ENCODE measurements at regions not wholly inside any gene's neighbourhood (a gene's known extent, or its start where the extent isn't known, plus 50 kb on each side); places are given as distances from the start of the nearest gene placed in this dataset.

DNA sequence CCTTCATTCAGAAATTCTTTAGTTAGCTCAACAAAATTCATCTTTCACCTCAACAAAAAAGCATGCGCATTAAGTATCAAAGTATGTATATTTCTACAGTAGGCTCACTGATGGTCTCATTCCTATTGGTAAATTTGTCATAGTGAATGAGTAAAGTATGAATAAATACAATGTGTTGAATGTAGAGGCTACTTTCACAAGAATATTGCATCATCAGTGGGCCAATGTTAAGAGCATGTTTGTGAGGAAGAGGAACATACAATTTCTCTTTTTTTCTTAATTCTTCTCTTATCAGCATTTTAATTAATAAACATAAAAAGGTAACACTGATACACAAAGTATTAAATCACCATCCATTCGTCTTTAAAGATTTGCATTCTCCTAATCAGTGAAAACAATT lies 505.1 kb downstream of the CETN3 start:
- DNase-seq = no peak

DNA sequence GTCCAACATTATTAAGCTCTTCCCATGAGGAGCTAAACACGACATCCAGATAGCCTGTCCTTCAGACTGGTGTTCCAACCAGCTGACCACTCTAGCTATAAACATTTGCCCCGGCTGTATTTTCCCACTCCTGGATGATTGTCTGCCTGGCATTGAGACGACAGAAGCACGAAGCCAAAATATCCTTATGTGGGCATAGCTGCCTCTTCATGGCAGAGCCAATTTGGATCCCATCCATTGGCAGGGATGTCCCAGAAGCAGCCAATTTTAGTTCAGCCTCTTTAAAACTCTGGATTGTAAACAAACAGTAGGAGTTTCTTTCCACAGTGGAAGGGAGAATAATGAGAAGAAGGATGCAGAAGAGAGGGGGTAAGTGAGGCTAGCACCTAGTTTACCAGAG lies 507.6 kb downstream of the CETN3 start:
- no peak for DNase-seq

DNA sequence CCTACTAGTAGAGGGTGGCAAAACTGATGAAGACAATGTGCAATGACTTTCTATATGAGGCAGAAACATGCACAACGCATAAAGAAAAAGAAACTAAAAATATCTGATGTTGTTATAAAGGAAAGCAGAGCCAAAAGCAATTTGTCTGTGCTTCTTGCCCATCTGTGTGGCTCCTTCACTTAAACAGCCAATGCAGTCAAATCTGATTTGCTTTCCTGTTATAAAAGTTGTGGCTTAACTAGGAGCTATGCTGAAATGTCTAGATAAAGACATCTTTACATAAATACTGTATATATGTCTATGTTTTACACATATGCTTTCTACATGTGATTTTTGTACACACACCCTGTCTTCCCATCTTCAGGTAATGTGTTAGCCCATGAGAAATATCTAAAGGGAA lies 508.2 kb downstream of the CETN3 start:
- no peak for DNase-seq

DNA sequence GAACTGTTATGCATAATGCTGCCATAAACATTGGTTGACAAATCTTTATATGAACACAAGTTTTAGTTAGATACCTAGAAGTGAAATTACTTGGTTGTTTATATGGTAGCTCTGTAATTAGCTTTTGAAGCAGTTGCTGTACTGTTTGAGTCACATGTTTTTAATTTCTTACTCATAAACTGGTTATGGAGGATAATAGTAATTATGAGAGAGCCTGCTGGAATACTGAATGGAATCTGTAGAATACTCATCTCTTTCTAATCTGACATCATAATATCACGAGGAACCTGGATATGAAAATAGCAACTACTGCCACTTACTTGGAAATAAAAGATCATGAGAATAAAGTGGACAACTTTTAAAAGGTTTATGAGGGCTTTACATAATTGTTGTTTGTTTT lies 509.2 kb downstream of the CETN3 start:
- DNase-seq = no peak

DNA sequence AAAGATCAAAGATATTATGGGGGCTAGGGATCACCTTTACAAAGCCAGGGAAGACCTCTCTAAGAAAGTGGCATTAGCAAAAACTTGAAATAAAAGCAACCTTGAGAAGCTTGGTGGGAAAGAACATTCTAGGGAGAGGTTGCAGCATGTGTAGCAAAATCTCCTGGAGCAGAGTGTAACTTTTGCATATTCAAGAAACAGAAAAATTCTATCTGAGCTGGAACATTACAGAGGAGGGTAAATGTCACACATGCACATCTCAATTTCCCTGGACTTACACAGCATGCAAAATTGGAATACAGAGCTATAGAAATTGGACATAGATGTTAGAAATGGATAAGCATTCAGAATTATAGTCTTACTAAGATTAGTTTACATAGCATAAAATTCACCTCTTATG lies 510.0 kb downstream of the CETN3 start:
- DNase-seq = no peak

DNA sequence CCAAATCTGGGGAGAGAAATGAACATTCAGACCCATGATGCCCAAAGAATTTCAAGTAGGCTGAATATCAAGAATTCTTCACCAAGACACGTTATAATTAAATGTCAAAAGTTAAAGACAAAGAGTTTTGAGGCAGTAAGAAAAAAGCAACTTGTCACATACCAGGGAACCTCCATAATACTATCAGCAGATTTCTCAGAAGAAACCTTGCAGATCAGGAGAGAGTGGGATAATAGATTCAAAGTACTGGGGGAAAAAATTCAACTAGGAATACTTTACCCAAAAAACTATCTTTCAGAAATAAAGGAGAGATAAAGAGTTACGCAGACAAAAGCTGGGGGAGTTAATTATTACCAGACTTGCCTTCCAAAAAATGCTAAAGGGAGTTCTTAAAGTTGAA lies 516.0 kb downstream of the CETN3 start:
- DNase-seq = no peak

DNA sequence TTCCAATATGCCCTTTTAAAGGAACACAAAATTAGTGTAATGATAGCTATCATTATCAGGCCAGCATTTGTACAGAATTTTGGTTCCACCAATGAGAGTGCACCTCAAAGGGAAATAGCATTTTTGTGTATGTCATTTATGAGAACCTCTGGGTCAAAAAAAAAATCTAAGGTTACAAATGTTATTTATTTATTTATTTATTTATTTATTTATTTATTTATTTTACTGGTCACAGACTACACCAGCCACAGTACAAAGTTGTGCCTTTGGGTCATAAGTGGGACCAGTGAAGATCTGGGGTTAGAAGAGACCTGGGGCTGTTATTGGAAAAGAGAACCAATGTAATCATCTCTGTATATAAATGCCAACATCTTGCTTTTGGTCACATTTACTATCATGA lies 523.9 kb downstream of the CETN3 start:
- no peak for DNase-seq

DNA sequence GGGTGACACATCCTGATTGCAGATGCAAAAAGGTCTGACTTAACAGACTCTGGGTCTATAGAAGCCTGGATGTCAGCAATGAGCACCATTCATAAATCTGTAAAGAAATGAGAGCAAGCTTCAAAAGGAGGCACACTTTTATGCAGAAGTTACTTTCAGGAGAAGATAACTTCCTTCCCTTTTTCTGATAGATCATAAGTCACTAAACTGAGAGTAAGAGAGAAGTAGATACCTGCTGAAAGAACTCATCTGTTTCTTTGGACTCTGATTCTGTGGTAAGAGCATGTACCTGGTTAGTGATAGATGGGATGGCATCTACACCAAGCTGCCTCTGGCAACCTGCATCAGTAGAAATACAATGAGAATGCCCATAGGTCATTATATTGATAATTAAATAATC lies 525.6 kb downstream of the CETN3 start:
- no peak for DNase-seq

DNA sequence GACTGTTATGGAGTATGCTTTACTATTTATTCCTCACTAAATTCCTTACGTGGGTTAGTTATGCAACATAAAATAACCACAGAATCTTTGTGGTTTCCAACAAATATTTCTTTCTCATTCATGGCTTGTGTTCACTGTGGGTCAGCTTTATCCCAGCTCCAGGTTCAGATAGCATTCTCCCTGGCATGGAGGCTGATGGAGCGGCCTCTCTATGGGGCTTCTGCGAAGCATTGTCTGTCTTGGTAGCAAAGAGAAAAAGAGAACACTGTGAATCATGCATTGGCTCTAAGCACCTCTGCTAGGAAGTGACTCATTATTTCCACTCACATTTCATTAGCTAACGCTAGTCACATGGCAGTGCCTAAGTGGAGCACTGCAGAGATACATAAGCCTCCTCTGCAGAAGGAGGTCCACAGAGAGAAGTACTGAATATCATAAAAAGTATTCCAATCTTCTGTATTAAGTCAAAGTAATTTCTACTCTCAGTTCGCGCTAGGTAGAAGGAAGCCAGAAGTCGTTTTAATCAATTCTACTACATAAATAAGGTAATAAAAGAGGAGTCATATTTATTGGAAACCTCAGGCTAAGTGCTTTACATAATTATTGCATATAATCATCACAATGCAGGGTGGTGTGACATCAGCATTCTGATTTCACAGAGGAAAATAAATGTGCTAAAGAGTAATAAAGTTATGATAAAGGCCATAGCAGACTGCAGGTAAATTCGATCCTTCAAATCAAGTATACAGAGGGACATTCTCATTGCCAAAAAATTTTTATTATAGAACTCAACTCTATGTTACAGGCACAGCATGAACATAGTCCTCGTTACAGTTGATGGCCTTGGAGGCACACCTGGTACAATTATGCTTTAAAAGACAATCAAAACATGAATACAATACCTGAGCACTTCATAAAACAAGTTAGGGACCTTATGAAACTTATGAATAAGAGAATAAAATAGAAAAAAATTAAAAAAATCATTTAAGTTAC lies 531.1 kb downstream of the CETN3 start:
- DNase-seq = no peak

DNA sequence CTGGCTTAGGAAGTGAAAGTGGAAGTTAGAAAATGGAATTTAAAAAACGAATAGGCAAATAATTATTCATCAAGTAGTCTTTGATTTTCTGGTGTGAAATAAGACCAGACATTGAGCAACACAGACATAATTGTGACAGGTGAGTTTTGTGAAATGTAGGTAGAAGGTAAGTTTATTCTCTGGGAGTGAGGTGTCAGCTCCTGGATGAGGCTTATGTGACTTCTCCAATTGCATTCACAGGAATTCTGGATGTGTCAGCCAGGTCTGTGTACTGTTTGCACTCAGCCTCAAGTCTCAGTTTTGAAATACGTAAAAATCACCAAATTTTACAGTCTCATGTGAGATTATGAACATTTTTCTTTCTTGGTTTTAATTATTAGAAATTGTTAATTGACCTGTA lies 537.6 kb downstream of the CETN3 start:
- DNase-seq = no peak

DNA sequence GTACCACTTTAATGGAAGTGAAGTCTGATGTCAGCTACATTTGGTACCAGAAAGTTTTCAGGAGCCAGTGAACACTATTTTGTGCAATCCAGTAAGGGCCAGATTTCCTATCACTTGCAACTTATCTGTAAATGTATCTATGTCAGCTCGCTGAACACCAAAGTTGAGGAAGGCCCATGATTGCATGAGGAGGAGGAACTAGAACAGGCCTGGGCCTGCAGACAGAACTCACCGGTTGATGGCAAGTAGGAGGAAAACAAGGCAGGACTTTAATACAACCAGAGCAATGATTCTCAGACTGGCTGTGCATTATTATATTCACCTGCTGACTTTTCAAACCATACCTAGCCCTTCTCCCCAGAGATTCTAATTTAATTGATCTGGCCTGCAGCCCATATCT lies 540.2 kb downstream of the CETN3 start:
- DNase-seq = no peak

DNA sequence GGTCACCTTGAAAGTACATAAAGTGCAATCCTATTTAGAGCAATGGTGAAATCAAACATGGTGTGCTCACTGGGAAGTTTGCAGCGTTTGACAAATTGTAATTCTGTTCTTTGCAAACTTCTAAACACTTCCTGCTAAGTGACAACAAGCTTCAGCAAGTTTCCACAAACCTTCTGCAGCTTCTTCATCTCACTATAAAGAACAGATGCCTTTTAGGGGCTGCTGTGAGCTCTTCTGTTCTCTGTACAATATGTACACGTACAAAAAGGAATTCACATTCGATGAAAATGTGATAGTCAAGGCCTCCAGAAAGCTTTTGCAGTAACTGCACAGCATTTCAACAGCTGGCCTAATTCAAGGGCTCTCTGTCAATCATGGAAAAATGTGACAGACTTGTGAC lies 543.1 kb downstream of the CETN3 start:
- DNase-seq = no peak

DNA sequence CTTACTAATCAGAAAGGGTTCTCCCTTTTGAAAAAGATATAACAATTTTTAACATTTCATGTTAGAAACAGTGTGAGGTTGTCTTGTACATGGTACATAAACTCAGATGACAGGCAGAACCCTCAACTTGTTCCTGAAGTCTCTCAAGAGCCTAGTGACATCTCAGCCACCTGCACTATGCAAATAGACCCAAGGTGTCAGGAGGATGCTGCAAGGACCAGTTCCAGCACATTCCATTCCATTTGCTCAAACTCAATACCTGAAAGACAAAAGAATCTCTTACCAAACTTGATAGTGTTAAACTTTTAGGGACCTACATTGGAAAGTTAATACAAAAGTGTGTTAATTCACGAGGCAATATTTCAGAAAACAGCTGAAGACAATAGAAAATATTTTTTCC lies 544.6 kb downstream of the CETN3 start:
- no peak for DNase-seq

DNA sequence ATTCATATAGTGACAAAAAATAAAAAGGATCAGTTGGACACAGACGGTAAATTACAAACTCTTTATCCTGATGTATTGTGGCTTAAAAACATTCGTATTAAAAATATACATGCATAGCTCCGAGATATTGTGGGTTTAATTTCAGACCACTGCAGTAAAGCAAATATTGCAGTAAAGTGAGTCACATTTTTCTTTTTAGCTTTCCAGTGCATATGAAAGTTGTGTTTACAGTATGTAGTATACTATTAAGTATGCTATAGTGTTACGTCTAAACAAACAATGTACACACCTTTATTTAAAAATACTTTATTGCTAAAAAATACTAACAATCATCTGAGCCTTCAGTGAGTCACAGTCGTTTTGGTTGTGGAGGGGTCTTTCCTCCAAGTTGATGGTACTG lies 551.8 kb downstream of the CETN3 start:
- no peak for DNase-seq

DNA sequence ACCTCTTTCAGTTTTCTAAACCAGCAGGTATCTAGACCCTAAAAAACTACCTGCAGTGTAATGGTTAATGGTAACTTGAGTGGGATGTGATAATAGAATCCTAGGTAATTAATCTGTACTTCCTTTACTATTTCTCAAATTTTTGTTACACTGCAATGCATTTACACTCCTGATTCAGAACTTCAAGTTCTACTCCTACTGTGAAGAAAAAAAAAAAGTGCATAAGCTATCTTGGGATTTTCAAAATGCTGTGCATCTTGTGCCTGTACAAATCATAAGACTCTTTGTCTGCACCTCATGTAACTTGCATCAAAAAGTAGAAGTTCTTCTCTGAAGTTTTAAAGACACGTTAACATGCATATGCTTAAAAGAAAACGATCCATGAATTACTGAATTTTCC lies 554.1 kb downstream of the CETN3 start:
- no peak for DNase-seq

DNA sequence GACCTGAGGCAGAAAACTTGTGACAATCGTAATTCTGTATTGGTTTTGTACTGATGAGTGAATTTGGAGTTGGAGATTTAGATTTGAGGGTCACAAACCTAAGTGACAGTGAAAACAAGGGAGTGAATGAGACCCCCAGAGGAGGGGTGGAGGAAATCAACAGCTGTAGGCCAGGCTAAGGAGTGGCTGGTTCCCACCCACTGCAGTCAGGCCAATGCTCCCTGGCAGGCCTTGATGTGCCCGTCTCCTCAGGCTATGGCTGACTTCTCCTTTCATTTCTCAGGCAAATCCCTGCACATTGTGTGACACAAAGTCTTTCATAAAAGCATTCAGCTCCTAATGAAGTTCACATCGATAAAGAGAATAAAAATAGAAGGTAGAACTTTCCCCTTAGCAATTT lies 557.6 kb downstream of the CETN3 start:
- DNase-seq = no peak

DNA sequence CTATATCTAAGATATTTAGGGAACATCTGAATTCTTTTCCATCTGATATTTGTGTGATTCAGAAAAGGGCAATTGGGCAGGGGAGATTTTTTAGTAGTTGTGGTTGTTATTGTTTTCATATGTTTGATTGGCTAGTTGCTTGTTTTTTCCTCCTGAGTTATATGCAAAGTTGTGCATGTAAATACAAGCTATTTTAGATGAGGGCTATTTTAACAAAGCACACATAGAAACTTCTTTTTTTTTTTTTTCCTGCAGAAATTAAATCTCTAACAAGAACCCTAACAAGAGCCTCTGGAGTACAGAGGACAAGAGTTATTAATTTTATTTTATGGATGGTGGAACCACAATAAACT lies 559.1 kb downstream of the CETN3 start:
- DNase-seq = no peak

DNA sequence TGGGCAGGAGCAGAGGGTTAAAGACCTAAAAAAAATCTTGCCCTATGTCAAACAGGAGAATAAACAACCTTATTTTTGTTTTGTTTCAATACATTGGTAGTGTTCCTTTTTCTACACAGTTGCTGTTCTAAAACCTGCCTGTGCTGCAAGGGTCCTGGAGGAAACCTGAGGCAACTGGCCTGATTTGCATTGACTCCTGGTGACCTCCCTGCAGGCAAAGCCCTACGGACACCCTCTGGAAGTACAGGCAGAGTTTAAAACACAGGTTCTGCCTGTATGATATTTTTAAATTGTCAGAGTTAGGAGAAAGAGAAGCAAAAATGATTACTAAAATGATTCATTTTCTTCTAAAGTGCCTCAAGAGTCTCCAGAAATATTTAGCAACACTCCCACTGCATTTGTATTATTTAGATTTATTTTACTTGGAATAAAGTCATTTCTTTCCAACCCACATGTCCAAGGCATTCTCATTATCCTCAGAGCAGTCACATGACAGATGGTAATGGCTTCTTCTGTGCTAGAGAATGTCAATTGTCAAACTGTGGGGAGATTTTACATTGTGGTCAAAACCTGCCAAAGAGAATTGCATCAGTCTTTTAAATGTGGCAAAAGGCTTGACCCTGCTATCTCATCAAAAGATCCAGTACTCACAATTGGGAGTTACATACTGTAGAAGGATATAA lies 559.6 kb downstream of the CETN3 start:
- no peak for DNase-seq

DNA sequence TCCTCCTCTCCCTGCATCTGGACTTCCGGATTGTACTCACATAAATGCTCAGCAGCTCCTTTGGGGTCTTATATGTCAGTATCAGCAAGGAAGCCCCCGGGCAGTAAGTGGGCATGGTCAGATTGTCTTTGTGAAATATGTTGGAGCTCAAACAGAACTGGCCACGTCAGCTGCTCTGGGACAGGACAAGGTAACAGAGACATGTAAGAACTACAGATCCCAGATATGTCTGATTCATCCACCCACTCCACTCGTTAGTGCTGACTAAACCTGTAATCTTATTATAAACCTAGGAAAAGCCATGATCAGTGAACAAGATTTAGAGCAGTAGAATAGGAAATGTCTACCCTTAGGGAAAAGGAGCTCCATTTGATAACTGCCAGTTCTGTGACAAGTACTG lies 561.8 kb downstream of the CETN3 start:
- no peak for DNase-seq

DNA sequence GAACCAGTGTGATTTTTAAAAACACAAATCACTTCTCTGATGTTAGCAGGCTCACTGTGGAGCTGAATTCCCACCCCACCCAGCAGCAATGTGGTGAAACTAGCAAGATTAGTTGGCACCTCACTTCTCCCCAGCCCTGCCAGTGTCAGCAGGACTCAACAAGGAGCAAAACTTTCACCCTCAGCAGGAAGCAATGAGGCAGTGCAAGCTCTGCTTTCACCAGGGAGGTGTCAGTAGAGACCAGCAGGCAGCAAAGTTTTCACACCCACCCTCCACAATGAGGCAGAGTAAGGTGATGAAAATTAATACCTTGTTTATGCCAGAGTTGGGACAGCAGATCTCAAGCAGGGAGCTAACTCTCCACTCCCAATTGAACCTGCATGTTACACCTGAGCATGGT lies 565.0 kb downstream of the CETN3 start:
- DNase-seq = no peak

DNA sequence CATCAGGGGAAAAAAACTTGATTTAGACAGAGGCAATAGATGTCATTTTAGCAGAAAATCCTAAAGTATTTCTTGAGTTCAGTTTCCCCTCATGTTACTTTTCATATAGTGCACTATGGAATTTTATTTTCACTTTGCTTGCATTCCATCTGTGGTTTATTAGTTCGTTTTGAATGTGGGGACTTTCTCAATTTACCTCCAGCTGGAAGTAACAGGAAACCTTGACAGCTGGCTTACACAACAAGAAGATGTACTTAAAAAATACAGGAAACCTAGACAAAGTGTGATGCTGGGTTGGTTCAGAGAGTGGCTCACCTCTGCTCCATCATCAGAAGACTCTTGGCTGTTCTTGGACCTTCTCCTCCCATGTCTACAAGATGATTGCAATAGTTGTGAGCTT lies 567.0 kb downstream of the CETN3 start:
- DNase-seq = no peak

DNA sequence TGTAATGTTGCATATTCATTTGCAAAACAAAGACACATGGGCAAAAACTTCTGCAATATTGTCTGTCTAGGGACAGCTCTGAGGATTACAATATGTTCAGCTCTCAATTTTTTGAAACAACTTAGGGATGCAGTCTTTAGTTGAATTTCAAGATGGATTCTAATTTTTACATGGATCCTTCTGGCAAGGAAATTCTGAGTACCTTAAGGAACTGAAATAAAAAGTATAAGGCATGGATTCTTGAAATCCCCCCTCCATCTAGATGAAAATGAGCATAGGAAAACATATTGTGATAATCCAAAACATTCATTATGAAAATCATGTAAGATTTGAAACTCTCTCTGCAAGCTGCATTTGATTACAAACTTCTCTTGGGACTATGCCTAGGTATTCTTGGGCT lies 568.6 kb downstream of the CETN3 start:
- DNase-seq = no peak

DNA sequence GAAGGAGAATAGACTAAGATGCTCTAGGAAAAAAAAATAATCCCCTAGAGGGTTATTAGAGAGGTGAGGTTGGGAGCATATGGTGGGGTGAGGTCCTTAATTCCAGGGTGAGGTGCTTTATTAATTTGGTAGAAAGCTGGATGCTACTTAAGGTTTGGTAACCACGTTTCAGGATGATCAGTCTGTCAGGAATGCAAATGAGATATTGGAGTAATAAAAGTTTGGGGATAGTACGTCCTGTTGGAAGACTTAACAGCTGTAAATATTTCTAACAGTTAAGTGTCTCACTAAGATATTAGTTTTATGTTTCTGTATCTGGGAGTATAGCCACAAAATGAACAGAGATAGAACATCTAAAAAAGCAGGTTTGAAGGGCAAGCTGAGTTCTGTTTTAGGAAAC lies 578.9 kb downstream of the CETN3 start:
- no peak for DNase-seq

DNA sequence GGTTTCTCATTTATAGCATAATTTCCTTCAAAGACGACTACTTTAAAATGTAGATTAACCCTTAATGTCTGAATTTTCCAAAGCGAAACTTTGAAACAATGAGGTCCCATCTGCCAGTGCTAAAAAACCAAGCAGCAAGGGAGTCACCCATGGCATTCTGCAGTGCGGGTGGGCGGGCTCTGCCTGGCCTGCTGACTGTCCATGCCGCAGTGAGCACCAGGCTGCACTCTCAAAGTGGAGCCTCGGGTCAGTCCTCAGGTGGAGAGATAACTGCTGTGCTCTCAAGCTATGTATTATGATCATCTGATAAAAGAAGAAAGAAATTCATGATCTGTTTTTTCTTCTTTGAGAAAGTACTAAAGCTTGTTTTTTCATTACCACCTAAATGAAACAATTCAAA lies 581.6 kb downstream of the CETN3 start:
- DNase-seq = no peak

DNA sequence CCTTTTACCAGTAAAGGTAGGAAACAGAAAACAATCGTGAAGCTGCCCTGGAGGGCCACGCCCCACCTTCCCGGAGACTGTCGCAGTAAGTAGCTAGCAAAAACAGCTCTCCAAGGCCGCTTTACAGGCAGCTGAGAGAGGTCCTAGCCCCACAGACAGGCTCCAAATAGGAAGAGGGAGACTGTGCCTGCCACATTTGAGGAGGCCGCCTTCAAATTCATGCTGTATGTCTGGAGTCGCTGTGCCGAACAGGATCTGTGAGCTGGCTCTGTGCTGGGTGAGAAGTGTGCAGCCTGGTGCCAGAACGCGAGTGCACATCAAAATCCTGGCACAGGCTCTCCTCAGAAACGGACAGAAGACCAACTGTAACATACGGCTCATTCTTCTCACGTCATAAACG lies 582.2 kb downstream of the CETN3 start:
- DNase-seq = no peak

Data from CD4-positive, alpha-beta T cell treated with Interleukin-1 beta for 1 hour (primary cell).